ENCODE measurements at regions not wholly inside any gene's neighbourhood (a gene's known extent, or its start where the extent isn't known, plus 50 kb on each side); places are given as distances from the start of the nearest gene placed in this dataset.

DNA sequence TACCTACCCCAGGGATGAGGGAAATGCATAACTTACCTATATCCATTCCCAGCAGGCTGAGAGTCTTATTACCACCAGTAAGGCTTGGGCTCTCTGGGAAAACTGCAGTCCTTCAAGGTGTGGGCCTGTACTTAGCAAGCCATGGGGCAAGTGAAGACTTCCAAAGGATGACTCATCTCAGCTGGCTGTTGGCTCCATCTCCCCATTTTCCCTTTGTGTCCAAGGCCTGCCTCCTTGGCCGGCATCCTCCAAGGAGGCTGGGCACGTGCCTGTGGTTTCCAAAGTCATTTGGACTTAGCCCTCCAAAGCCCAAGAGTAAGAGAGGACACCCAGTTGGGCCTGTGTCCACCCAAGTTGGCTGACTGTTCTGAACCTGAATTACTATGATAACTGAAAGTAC lies 89.8 kb downstream of the TMEM100 start:
- no peak for DNase-seq

DNA sequence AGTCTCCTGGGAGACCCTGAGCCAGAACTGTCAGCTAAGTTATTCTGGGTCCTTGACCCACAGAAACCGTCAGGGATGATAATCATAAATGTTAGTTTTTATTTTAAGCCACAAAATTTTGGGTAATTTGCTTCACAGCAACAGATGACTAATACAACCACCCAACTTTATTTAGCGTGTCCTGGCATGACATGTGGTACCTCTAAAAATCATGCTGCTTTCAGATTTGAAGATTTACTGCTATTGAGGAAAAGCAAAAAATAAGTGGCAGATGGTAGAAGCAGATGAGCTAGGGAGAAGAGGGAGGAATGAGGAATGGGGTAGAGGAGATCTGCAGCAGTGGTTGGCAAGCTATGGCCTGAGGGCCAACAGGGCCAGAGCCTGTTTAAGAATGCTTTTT lies 90.4 kb downstream of the TMEM100 start:
- no peak for DNase-seq

GRCh38 chr17:55629995-55630394 lies 92.7 kb downstream of the TMEM100 start:
- DNase-seq: no peak

DNA sequence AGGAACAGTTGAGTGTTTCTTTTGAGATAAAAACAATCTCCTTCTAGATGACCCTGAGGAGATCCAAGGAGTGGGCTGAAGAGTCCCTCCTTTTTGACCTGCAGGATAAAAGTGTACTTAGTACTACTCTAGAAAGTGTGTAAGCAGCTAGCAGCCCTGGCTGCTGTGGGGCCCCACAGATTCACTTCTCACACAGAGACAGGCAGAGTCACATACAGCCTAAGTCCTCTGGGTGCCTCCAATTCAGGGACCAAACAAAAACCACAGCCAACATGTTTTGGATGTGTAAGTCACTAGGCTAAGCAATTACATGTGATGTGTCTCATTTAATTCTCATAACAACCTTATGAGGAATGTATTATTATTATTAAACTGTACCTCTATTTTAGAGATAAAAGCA lies 97.1 kb downstream of the TMEM100 start:
- no peak for DNase-seq

GRCh38 chr17:55624772-55625433 lies 97.8 kb downstream of the TMEM100 start:
- DNase-seq: no peak

- no peak for DNase-seq
These were observed 100.1 kb downstream of the TMEM100 start for GRCh38 chr17:55622547-55622946.

- DNase-seq: no peak
These were observed 101.7 kb downstream of the TMEM100 start for GRCh38 chr17:55620945-55621344.

- no peak for DNase-seq
These were observed 102.6 kb downstream of the TMEM100 start for GRCh38 chr17:55620023-55620422.

DNA sequence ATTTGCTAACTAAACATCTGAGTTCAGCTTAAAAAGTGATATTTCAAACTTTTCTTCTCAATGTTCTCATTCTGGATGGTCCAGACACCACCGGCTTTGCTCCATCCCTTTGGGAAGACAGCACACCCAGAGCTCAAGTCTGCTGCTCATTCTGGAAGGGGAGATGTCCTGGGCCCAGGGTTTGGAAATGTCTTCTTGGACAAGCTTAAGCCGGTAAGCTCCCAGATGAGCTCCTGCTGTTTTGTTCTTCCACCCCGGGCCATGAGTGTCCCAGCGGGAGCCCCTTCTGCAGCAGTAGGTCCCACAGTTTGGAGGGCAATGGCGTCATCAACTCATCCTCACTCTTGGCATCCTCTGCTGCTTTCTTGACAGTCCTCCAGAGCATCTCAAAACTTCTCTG lies 105.2 kb downstream of the TMEM100 start:
- no peak for DNase-seq

GRCh38 chr17:55614061-55614460 lies 102.8 kb upstream of the SMIM36 start:
- no peak for DNase-seq

DNA sequence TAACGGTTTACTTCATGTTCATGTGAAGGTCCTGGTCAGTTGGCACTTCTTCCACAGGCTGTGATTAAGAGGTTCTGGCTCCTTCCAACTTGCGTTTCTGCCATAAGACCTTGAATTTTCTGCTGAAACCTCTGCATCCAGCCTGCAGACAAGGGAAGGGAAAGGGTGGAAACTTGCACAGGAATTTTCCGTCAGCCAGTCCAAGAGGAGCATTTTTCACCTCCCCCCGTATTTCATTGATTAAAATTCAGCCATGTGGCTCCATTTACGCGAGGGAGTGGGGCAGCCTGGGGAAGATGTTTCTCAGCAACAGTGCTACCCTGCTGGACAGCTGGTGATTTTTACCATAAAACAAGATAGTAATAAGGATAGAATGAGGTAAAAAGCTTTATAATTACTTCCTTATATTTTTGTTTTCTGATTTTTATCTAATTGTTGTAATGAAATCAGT lies 101.5 kb upstream of the SMIM36 start:
- no peak for DNase-seq

DNA sequence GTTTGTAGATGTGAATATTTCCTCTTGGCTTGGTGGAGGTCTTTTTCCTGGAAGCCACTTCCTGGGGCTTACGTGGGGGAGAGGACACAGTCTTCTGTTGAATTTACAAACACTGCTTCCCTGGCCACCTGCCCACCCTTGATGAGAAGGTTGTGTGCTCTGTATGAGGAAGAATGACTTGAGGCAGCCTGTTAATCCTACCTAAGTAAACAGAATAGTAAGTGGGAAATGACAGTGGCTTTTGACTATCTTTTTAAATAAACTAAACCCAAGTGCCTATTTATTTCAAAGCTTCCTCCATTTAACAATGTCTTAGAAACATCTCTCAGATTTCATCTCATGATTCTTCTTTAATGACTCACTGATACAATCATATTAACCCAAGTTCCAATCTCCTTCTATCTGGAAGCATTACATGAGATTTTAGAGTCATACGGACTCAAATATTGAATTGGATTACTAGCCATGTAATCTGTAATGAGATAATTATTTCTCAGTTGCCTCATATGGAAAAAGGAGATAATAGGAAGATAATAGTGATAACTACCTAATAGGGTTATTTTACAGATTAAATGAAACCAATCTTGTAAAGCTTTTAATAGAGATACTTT lies 96.6 kb upstream of the SMIM36 start:
- DNase-seq: no peak

DNA sequence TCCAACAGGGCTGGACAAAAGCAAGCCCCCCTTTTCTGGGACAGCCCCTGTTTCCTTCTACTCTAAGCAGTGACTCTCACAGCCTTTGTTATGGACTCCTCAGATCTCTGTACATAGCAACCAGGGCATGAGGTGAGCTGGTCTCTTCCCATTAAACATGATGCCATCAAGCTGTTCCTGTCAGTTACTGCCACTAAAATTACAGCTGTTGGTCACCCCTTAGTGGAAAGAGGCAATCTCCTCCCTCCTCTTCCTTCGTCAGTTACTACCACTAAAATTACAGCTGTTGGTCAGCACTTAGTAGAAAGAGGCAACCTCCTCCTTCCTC lies 95.2 kb upstream of the SMIM36 start:
- DNase-seq: no peak

DNA sequence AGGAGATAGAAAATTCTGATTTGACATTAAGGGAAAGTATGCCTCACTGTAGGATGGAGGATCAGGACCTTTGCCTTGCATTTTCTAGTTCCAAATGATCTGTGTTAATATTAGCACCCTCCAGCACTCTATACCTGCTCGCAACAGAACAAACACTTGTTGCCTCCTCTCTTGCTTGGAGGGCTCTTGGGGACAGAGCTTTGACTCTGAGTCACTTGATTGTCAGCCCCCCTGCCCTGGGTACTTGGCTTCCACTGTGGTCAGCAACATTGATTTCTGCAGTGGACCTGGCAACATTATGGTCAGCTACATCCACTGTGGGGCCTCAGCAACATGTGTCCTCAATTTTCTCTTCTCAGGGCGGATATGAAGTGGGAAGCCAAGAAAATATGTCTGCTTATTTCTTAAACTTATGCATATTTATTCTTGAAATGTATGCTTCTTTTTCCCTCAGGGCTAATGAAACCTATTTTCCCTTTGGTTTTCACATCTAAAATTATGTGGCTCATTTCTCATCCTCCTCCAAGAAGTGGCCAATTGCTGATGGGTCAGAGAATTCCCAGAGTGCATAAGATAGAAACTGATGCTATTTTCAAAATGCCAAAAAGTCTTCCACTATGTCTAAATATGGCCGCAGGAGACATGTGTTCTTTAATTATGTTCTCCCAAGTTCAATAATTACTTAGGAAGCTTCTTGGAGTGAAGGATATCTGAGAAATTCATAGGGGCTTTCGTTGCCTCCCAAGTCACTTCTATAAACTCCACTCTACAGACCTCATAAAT lies 94.6 kb upstream of the SMIM36 start:
- no peak for DNase-seq

DNA sequence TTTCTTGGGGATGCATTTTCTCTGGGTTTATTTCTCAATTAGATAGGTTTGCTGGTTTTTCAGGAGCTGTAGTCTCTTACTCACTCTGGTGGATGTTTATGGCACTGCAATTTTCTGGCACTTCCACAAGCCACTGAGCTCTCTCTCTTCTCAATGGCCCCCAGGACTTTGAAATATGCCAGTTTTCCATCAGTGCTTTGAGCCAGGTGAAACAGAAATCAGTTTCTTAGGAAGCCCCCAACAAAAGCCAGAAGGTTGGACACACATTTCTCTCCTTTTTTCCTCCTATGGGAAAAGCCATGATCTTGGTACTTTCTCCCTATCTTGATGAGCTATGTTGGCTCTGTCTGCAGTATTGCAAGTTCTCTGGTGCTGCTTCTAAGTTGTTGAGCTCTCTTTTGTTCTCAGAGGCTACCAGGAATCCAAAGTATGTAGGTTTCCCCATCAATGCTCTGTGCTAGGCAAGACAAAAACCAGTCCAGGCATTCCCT lies 90.7 kb upstream of the SMIM36 start:
- peak; percentile 17 for DNase-seq

DNA sequence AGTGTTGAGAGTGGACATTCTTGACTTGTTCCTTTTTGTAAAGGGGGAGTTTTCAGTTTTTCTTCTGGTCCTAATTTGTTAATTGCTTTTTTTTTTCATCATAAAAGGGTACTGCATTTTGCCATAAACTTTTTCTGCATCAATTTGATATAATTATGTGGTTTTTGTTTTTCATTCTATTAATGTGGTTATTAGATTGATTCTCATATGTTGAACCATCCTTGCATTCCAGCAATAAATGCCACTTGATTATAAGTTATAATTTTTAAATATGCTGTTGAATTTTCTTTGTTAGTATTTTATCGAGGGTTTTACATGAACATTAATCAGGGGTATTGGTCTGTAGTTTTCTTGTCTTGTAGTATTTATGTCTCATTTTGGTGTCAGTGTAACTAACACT lies 87.2 kb upstream of the SMIM36 start:
- no peak for DNase-seq

DNA sequence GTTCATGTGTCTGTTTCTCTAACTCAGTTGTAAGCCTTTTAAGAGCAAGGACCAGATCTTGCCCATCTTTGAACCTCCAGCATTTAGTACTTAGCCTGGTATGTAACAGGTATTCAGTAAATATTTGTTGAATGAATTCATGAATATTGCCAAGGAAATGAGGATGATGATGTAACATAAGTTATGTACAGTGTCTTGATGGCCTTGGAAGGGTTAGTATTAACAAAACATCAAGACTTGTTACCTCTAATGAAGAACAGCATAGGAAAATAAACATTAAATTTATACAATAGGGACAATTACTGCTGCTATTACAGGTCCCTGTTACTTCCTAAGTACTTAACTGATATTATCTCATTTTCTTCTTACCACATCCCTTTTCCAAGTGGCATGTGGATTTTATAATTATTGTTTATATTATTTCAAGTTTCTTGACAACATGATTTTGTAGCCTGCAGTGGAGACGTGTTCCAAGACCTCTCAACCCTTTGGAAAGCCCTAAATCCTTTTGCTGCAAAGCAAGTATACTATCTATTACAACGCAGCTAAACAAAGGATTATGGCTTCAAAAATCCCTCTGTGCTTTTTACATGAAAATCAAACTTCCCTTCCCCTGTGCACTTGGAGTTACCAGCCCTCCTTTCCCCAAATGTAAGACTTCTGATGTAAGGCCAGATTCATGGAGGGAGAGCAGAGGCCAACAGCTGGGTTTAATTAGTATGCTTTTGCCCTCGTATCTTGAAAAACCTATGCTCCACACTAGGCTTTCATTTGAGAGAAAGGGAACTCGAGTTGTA lies 77.4 kb upstream of the SMIM36 start:
- no peak for DNase-seq

DNA sequence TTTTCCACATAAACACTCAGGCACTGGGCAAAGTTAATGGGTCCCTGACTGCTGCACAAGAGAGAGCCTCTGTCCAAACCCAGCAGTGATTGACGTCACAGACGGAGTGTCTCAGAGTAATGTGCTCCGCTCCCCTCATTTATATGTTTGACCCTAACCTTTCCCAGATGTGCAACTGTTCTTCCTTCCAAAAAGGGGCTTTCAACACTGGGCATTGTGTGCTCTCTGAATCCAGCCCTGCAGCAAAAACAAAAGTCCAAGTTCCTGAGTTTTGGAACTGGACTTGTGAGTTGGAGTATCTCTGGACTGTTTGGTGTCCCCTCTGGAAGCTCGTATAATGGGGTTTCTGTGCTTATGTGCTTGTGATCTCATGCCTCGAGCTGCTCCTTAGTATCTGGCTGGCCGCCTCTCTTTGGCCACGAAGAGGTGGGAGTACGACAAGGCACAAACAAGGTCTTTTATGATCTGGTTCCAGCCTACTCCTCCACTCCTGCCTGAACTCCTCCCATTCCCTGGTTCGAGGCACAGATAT lies 76.4 kb upstream of the SMIM36 start:
- no peak for DNase-seq

DNA sequence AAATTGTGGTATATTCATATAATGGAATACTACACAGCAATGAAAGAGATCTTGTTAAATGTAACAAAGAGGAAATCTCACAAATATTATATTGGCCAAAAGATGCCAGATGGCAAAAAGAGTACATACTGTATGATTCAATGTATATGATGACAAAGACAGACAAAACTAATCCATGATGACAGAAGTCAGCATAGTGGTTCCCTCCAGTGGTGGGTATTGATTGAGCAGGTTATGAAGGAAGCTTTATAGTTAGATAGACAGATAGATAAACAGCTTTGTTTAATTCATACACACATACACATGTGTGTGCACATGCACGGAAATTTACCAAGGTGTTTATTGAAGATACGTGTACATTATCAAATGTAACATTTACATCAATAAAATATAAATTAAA lies 74.4 kb upstream of the SMIM36 start:
- DNase-seq: no peak

GRCh38 chr17:55584861-55585260 lies 73.6 kb upstream of the SMIM36 start:
- DNase-seq: no peak

DNA sequence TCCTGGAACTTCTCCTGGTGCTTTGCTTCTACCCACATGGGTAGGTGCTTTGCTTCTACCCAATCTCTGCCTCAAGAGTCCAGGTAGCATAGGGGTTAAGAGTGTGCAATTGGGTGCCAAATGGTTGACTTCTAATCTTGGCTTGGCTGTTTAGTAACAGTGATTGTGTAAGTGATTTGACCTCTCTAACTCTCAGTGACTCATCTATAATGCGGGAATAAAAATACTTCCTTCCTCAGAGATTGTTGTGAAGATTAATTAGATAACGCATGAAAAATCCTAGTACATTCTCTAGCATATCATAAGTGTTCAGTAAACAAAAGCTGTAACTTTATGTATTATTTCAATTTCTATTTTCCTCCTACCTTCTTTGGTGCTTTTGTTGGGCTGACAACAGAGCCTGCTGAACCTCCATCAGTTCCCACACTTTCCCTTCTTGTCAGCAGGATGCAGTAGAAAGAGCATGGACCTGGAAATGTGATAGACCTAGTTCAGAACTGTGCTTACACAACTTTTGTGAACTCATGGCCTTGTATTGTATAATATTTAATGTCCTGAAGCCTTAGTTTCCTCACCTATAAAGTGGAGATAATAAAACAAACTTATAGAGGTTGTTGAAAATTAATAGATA lies 72.9 kb upstream of the SMIM36 start:
- DNase-seq: no peak

DNA sequence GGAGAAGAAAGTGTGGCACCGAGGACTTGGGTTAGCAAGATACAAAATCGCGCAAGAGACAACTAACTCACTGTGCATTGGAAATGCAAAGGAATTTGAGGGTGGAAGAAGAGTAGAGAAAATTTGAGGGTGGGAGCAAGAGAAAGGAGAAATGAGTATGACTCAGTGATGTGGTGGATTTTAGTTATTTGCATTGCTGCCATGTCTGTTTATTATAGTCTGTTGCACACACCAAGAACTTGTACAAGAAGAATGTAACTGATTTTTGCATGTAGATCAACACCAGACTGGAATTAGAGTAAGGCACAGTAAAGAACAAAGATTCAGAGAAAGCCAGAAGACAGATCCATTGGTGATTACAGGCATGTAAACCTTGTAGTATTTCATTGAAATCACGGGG lies 71.6 kb upstream of the SMIM36 start:
- DNase-seq: no peak
